ENCODE measurements at regions not wholly inside any gene's neighbourhood (a gene's known extent, or its start where the extent isn't known, plus 50 kb on each side); places are given as distances from the start of the nearest gene placed in this dataset.
A peak's percentile ranks its signal among the peaks of the same experiment; 100 is the strongest.
"Not testable (repeated sequence)": the region's sequence is repeated elsewhere in the genome, so short reads cannot be mapped to it uniquely, and the experiment has no call there.

DNA sequence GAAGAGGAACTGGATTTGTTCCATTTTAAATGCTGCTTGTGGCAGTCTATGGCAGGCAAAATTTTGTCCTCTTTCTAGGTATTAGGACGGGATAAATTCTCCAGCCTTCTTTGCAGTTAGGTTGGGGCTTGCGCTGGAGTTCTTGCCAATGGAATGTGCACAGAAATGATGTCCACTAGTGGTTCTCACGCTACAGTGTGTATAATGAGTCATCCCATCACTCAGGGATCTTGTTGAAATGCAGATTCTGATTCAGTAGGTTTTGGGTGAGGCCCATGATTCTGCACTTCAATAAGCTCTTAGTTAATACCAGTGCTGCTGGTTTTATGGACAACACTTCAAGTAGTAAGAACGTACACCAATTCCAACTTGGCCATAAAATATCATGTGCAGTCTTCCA is 317.6 kb upstream of the KLF4 start:
- DNase-seq (ENCODE audit: low read depth) = peak; percentile 80

DNA sequence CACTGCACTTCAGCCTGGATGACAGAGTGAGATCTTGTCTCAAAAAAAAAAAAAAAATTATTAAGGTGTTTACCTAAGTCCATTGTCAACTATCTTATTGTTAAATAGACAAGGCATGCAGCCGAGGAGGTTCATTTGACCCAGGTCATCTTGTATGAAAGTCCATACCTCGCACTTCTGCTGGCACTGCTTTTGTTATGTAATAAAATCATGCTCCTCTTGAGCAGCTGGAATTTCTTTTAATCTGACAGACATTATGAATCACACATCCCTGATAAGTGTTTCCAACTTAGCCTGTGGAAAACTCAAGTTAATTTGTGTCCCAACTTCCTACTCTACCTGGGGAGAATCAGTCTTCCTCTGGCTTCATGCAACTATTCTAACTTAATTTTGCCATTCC is 315.6 kb upstream of the KLF4 start:
- no peak for DNase-seq (ENCODE audit: low read depth)

DNA sequence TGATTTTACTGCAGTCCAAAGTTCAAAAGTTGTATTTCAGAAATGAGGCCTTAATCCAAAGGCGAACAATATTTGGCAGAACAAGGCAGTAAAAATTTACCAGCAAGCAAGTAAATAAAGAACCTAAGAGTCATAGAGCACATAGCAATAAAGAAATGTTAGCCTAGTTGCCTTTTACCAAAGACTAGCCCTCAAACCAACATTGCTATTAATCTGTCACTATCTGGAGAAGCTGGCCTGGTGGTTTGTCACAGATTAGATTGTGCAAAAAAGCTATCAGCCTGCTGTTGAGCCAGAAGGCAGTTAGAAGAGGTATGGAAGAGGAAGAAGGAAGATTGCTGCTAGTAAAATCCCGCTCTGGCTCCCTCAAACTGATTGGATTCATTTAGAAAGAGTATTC is 304.7 kb upstream of the KLF4 start:
- DNase-seq (ENCODE audit: low read depth) = no peak

DNA sequence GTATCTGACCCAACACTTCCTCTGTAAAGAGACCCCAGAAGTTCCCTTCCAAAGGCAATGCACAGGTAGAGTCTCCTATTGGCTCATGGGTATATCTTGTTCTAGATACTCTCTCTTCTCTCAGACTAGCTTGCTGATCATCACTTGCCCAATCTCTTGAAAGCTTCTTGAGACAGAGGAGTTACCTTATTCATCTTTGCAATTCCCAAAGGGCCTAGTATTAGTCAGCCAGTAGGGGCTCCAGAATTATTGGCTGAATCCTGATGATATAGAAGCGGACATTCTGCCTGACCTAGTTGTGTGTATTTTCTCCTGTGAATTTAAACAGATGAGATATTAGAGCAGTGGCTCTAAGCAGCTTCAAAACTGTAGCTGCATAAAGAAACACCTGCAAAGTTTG is 304.0 kb upstream of the KLF4 start:
- DNase-seq (ENCODE audit: low read depth) = no peak

DNA sequence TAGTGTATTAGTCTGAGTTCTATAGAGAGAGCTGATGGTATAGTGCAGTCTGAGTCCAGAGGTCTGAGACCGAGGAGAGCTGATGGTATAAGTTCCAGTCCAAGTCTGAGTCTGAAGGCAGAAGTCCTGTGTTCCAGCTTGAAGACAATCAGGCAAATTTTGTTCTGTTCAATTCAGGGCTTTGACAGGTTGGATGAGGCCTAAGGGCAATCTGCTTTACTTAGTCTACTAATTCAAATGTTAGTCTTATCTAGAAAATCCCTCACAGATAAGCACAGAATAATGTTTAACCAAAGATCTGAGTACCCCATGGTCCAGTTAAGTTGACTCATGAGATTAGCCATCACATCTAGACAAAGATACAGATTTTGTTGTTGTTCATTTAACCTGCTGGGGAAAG is 303.0 kb upstream of the KLF4 start:
- no peak for DNase-seq (ENCODE audit: low read depth)

DNA sequence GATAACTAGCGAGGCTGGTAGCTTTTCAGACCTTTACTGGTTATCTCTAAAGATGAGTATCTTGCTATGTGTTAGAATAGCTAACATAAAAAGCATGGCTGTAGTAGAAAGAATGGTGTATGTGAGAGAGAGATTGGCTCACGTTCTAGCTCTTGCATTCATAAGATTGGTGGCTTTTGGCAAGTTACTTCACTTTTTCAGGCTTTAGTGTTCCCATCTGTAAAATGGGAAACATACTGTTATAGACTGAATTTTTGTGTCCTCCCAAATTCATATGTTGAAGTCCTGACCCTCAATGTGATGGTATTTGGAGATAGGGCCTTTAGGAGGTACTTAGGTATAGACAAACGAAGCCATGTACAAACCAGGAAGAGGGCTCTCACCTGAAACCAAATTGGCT is 302.4 kb upstream of the KLF4 start:
- DNase-seq (ENCODE audit: low read depth) = no peak

DNA sequence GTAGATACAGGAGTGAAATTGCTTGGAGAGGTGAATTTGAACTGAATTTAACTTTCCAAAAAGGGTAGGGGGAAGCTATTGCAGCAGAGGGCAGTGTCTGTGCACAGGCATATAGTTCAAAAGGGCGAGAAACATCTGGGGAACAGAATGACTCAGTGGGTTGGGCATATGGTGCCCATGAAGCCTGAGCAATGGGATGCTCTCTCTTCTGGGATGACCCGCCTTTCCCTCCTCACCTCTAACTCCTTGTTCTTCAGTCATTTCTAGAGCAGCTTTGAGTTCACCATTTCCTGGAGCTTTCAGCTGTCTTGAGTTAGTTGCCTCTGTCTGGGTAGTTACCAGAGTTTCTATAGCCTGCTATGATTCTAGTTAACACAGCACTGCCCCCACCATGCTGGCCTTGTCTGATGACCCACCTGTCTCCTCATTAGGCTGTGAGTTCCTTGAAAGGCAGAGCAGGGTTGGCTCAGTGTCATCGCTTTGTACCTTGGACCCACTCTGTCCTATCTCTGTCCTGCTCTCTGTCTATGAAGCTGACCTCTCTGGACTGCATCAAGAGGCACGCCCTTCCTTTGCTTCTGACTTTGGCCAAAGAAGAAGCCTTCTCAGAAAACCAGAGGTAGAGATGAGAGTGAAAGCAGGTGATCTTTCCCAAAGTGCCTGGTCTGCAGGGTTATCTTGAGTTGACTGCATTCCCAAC is 299.6 kb upstream of the KLF4 start:
- no peak for DNase-seq (ENCODE audit: low read depth)

DNA sequence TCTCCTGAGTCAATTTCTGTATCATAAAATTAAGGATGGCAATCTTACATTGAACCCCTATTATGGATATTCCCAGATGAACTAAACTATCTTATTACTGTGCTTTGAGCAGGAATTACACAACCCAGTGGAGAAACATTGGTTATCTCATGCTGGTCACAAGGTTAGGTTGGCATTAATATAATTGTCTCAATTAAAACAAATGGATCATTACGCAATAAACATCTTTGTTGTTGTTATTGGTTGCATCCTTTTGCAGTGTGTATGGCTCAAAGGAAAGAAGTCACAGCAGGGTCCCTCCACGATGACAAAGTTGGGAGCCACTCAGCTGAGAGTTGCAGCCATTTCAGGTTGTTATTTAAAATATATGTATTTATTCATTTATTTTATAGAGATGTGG is 297.0 kb upstream of the KLF4 start:
- DNase-seq (ENCODE audit: low read depth) = no peak

DNA sequence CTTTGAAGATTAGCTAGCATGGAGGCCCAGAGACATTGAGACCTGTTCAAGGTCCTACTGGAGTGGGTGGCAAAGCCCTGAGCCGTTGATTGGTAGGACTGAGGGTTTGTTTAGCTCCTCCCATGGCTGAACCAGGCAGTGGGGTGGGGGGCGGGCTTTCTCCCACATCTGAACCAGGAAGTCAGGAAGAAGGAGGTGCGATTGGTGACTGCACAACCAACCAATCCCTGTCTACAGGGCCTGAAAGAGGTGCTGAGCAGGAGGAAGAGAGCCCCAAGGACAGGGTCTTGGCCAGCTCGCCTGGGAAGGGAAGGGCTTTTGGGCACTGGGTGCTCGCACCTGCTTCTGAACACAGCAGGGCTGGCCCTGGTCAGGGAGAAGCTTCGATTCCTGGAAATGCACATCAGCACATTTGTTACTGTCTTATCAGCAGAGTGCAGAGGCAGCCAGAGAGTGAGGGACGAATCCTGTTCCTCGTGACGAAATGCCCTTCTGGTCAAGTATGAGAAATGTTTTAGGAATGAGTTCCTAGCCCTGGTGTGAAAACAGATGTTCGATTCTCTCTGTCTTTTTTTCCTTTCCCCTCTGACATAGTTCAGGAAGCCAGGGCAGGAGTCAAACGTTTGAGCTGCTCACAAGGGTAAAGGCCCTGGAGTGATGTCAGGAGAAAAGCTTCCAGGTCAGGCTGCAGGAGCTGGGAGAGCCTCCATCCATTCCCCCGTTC is 294.8 kb upstream of the KLF4 start:
- peak; percentile 61 for DNase-seq (ENCODE audit: low read depth)

DNA sequence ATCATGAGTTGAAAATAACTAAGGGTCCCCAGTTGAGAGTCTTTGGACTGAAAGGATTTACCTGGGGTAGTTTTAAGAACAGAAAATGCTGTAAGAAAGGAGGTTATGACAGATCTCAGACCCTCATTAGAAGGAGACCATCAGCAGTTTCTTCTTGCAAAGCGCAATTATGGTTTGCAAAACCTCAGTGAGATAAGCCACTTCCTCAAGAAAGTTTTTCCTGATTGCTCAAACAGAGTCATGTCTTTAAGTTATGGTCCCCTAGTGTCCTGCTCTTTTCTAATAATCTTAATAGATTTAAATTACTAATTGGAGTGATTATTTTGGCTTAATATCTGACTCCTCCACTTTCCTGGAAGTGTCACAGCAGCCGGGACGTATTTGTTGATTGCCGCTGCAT is 293.2 kb upstream of the KLF4 start:
- DNase-seq (ENCODE audit: low read depth) = no peak

DNA sequence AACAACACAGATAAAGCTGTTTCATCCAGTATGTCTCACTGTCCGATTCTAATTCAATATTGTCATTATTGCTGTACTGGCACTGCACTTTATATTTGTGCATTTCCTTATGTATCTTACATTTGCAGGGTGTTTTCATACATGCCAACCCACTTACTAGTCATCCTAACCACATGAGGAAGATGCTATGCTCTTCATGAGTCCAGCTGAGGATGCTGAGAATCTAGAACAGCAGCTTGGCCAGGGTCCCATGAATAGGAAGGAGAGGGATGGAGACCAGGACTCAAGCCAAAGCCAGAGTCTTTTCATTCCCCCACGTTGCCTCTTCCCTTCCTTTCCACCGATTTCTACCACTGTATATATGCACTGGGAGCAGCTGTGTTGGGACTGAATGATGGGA is 292.8 kb upstream of the KLF4 start:
- peak; percentile 17 for DNase-seq (ENCODE audit: low read depth)

DNA sequence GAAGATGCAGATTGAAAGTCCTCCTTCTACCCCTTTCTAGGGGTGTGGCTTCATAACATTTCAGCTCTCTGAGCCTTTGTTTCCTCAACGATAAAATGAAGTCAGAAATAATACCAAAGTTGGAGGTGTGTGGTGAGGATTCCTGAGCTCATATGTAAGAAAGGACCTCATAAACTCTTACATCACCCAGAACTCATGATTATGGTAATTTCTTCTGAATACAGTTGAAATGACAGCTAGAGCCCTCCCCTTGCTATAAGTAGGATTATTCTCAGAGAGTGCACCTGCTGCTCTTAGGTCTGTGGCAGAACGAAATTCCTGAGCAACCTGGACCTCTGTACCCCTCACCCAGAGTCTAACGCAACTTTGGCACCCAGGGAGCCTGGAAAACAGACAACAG is 291.4 kb upstream of the KLF4 start:
- DNase-seq (ENCODE audit: low read depth) = no peak

DNA sequence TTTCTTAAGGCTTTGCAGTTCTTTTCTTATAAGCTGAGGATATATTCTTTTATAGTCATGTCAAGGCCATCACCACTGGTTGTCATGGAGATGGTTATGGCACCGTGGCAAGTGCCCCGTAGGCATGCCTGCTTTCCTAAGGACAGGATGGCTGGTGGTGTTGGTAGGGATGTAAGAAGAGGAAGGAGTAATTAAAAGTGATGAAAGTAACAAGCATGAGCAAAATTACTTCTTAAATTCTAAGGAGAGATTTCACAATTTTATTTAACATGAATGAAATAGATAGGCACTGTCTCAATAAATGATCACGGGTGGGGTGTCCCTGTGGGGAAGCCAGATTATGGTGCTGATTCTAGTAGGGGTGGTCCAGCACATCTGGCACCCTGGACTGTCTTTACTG is 290.2 kb upstream of the KLF4 start:
- peak; percentile 22 for DNase-seq (ENCODE audit: low read depth)

DNA sequence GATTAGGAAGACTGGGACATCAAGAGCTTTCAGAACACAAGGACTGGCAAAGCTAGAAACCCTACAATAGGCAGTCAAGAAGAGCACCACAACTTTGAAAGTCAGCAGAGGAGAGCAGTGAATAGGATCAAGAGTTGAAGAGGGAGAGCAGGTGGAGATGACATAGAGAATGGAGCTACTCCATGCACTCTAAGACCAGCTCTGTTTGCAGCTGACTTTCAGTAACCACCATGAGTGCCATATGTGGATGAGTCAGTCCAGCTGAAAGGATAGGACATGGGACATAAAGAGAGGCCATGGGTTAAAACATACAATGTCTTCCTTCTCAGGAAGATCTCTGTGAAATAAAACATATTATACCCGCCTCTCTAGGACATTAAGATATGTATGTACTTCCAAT is 289.1 kb upstream of the KLF4 start:
- no peak for DNase-seq (ENCODE audit: low read depth)

DNA sequence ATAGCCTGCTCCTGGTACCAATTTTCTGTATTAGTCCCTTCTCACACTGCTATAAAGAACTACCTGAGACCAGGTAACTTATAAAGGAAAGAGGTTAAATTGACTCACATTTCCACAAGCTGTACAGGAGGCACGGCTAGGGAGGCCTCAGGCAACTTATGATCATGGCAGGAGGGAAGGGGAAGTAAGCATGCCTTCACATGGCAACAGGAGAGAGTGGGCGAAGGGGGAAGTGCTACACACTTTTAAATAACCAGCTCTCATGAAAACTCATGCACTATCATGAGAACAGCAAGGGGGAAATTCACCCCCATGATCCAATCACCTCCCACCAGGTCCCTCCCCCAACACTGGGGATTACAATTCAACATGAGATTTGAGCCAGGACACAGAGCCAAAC is 284.5 kb upstream of the KLF4 start:
- not testable (repeated sequence) for DNase-seq (ENCODE audit: low read depth)

DNA sequence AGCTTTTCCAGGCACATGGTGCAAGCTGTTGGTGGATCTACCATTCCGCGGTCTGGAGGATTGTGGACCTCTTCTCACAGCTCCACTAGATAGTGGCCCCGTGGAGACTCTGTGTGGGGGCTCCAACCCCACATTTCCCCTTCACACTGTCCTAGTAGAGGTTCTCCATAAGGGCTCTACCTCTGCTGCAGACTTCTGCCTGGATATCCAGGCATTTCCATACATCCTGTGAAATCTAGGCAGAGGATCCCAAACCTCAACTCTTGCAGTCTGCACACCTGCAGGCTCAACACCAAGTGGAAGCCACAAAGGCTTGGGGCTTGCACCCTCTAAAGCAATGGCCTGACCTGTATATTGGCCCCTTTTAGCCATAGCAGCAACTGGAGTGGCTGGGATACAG is 283.4 kb upstream of the KLF4 start:
- DNase-seq (ENCODE audit: low read depth) = no peak

DNA sequence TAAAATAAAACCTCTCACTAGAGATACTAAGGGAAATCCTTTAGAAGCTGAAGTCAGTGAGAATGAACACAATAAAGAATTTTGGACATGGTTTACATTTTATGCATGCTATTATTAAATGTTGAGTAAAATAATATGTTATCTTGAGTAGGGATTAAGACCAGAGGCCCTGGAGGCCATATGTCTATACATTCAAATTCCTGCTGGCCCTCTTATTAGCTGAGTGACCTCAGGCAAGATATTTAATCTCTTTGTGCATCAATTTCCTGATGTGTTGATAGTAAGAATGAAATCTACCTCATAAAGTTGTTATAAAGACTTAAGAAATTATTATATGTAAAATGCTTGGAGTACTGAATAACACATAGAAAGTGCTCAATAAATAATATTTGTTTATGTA is 281.1 kb upstream of the KLF4 start:
- no peak for DNase-seq (ENCODE audit: low read depth)

DNA sequence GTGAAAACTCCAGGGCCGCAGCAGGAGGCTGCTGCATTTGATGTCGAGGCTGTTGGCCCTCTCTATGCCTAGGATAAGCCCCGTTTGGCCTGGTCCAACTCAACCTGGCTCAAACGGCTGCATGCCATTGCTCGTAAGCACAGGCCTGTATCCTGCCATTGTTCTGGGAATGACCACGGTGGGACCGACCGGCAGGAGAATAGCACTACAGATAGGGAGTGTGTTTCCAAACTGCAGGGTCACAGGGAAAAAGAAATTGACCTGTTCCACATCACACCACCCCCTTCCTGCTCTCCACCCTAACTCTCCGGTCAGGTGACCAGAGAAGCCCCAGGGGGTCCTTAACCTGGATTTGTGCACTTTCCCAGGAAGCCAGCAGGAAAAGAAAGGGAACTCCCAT is 278.7 kb upstream of the KLF4 start:
- DNase-seq (ENCODE audit: low read depth) = no peak

DNA sequence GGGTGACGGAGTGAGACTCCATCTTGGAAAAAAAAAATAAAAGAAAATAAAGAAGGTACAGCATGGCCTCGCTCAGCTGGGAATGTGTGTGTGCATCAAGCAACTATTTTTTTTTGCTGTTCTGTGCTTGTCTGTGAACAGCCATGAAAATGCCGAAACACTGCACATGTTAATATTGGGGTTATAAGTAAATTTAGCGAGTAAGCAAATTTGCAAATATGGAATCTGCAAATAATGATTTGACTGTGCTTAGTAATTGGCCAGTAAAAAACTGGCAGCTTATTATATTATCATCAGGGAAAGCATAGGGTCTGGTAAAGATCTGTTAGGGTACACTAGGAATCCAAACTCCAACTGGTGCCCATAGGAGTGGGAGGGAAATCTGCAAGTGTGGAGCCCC is 278.1 kb upstream of the KLF4 start:
- no peak for DNase-seq (ENCODE audit: low read depth)

DNA sequence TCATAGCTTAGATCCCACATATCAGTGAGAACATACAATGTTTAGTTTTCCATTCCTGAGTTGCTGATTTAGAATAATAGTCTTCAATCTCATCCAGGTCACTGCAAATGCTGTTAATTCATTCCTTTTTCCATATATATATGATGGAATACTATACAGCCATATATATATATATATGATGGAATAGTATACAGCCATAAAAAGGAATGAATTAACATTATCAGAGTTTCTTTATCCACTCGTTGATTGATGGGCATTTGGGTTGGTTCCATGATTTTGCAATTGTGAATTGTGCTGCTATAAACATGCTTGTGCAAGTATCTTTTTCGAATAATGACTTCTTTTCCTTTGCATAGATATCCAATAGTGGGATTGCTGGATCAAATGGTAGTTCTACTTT is 273.9 kb upstream of the KLF4 start:
- DNase-seq (ENCODE audit: low read depth) = not testable (repeated sequence)

DNA sequence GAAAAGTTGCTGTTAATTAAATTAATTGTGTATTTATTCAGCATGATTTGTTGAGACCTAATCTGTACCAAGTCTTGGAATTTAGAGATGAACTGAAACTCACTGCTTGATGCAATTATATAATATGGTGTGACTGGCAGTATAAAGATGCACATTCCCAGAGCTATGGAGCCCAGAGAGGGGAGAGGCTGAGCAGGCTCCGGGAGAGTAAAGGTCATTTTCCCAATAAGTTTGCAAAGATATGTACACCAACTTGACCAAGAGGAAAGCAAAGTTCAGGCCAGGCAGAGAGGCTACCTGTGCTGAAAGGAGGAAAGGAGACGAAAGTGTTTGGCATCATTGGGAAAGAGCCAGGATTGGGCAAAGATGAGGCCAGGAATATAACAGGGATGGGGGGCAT is 271.7 kb upstream of the KLF4 start:
- no peak for DNase-seq (ENCODE audit: low read depth)

DNA sequence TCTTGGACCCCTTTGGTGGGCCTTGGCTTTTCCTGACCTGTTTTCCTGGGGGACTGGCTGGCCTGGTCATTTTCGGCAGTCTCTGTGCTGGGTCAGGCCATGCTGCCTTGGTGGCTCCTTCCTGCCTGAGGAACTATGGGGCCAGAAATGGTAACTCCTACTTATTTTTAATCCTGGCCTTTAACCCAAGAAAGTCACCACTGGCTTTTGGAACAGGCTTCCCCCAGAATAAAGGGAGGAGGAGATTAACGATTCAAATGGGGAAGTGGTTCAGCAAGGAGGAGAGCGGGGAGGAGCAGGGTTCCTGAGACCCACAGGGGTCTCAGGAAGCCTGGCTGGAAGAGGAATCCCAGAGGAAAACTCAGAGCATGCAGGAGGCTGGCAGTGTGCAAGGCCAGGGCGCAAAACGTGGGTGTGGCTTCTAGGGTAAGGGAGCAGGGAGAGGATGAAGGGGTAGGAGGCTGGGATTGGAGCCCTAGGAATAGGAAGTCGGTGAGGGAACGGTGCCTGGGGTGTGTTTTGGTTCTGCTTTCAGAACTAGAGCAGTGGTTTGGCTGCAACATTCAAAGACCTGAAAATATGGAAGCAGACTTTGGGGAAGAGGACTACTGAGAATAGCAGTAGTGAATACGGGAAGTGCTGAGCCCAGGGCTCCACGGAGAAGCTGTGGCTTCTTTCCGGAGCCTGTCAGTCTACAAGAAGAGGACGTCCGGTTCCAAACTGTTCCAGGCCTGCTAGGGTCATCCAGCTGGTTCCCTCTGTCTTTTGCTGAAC is 271.1 kb upstream of the KLF4 start:
- no peak for DNase-seq (ENCODE audit: low read depth)

DNA sequence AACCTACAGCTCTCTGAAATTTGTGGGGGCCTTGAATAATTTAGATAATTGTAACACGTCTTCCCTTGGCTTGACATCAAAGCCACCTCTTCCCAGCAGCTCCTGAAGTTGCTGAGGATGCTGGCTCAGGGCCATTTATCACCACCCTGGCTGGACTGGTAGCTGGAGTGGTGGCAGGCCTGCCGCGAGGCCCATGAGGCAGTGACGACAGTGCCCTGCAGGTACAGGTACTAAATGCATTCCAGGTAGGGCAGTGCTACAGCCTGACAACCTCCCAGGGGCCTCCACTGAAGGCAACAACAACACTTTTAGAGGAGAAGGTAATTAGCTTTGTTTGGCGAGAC is 270.2 kb upstream of the KLF4 start:
- no peak for DNase-seq (ENCODE audit: low read depth)
